GM12873 (cell line): ENCODE measurements at regions not wholly inside any gene's neighbourhood (a gene's known extent, or its start where the extent isn't known, plus 50 kb on each side); places are given as distances from the start of the nearest gene placed in this dataset.

ENCODE experiments used
- CTCF ChIP-seq: IDR thresholded peaks from 2 replicates; pipeline ENCODE4 v1.5.1; 2012; ENCODE audit warnings: low read depth, mild to moderate bottlenecking, moderate library complexity, low read length, control low read depth; ENCODE audit not compliant: insufficient read depth; ENCODE audit errors: missing control alignments

GRCh38 chr10:88045656-88046415, 182.4 kb downstream of the PTEN start:
- TF ChIP-seq CTCF: no peak

GRCh38 chr10:88047579-88047978, 184.2 kb downstream of the PTEN start:
- no peak for TF ChIP-seq CTCF

- TF ChIP-seq CTCF: no peak
Observed at GRCh38 chr10:88048312-88048711, 184.9 kb downstream of the PTEN start.

GRCh38 chr10:88049204-88049603, 185.8 kb downstream of the PTEN start:
- no peak for TF ChIP-seq CTCF

GRCh38 chr10:88057720-88058119, 194.3 kb downstream of the PTEN start:
- no peak for TF ChIP-seq CTCF

- no peak for TF ChIP-seq CTCF
Observed at GRCh38 chr10:88058750-88059149, 195.3 kb downstream of the PTEN start.

- TF ChIP-seq CTCF: no peak
Observed at GRCh38 chr10:88059190-88059589, 195.8 kb downstream of the PTEN start.

- TF ChIP-seq CTCF: no peak
Observed at GRCh38 chr10:88060762-88061161, 197.3 kb downstream of the PTEN start.
